Osteoblast (primary cell): ENCODE measurements at regions not wholly inside any gene's neighbourhood (a gene's known extent, or its start where the extent isn't known, plus 50 kb on each side); places are given as distances from the start of the nearest gene placed in this dataset.

Experiments
- DNase-seq: peaks from one replicate; pipeline ENCODE4 v3.0.0; 2011; ENCODE audit warnings: low spot score, mixed read lengths; ENCODE audit not compliant: insufficient read length; ENCODE audit errors: missing footprints
- H2AFZ ChIP-seq: 2 replicates; pipeline ENCODE4 v1.6.0; 2011; ENCODE audit warnings: mild to moderate bottlenecking, low read length
- H3K27ac ChIP-seq: 2 replicates; pipeline ENCODE4 v1.5.1; 2011; ENCODE audit warnings: mild to moderate bottlenecking, low read depth, low read length, moderate library complexity
- H3K27me3 ChIP-seq: 2 replicates; pipeline ENCODE4 v1.6.0; 2012; ENCODE audit warnings: mild to moderate bottlenecking, control low read depth, inconsistent platforms, low read length, moderate library complexity; ENCODE audit not compliant: insufficient read depth
- H3K36me3 ChIP-seq: 2 replicates; pipeline ENCODE4 v1.5.1; 2011; ENCODE audit warnings: mild to moderate bottlenecking, low read length, control low read depth, moderate library complexity; ENCODE audit not compliant: insufficient read depth
- H3K4me1 ChIP-seq: 2 replicates; pipeline ENCODE4 v1.5.1; 2011; ENCODE audit warnings: mild to moderate bottlenecking, low read length, control low read depth, moderate library complexity; ENCODE audit not compliant: insufficient read depth
- H3K4me2 ChIP-seq: 2 replicates; pipeline ENCODE4 v1.6.0; 2011; ENCODE audit warnings: mild to moderate bottlenecking, low read length; ENCODE audit not compliant: insufficient read depth
- H3K4me3 ChIP-seq: fragments of 200-600 bp; sonication (generic); 3 replicates; pipeline ENCODE4 v1.5.1; 2012; ENCODE audit warnings: mild to moderate bottlenecking, low read length, inconsistent platforms; ENCODE audit not compliant: insufficient read depth
- H3K79me2 ChIP-seq: 2 replicates; pipeline ENCODE4 v1.6.0; 2012; ENCODE audit warnings: mild to moderate bottlenecking, low read length, control low read depth, inconsistent platforms; ENCODE audit not compliant: insufficient read depth
- H3K9me3 ChIP-seq: 2 replicates; pipeline ENCODE4 v1.5.1; 2011; ENCODE audit warnings: low read depth, low read length, control low read depth
- H4K20me1 ChIP-seq: 2 replicates; pipeline ENCODE4 v1.6.0; 2012; ENCODE audit warnings: mild to moderate bottlenecking, low read length, control low read depth; ENCODE audit not compliant: insufficient read depth
- TF ChIP-seq, protein P1 (sequence below): IDR thresholded peaks from 2 replicates; pipeline ENCODE4 v1.5.1; 2011; ENCODE audit warnings: mild to moderate bottlenecking, low read depth, low read length, moderate library complexity; ENCODE audit errors: extremely low read depth

DNA sequence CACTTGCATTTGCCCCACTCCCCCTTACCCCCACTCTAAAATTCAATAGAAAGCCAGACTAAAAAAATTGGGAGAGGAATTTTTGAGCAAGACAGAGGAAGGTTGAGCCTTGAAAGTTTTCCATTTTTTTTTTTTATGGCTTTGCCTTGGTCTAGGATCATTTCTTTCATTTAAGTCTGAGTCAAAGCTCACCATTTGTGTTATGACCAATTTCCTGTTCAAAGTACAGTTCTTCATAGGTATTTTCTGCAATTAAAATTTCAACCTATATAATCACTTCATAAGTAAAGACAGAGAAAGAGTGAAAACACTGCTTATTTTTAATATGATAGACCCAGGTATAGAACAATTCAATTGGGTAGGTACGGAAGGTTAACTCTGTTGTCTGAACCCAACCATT, 436.6 kb upstream of the ADGRL2 start:
- Histone ChIP-seq H4K20me1 (no peaks in the 10 kb centered on the region), H3K4me3 (no peak overlapping the region), H2AFZ (no peak overlapping the region), H3K36me3 (no peaks in the 10 kb centered on the region), H3K79me2 (no peaks in the 10 kb centered on the region), H3K9me3 (no peaks in the 10 kb centered on the region), H3K4me2 (no peak overlapping the region), H3K27ac (no peak overlapping the region), H3K4me1 (no peaks in the 10 kb centered on the region), H3K27me3 (no peaks in the 10 kb centered on the region)
- DNase-seq, result no peak
- TF ChIP-seq, protein P1, sequence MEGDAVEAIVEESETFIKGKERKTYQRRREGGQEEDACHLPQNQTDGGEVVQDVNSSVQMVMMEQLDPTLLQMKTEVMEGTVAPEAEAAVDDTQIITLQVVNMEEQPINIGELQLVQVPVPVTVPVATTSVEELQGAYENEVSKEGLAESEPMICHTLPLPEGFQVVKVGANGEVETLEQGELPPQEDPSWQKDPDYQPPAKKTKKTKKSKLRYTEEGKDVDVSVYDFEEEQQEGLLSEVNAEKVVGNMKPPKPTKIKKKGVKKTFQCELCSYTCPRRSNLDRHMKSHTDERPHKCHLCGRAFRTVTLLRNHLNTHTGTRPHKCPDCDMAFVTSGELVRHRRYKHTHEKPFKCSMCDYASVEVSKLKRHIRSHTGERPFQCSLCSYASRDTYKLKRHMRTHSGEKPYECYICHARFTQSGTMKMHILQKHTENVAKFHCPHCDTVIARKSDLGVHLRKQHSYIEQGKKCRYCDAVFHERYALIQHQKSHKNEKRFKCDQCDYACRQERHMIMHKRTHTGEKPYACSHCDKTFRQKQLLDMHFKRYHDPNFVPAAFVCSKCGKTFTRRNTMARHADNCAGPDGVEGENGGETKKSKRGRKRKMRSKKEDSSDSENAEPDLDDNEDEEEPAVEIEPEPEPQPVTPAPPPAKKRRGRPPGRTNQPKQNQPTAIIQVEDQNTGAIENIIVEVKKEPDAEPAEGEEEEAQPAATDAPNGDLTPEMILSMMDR, result no peak

DNA sequence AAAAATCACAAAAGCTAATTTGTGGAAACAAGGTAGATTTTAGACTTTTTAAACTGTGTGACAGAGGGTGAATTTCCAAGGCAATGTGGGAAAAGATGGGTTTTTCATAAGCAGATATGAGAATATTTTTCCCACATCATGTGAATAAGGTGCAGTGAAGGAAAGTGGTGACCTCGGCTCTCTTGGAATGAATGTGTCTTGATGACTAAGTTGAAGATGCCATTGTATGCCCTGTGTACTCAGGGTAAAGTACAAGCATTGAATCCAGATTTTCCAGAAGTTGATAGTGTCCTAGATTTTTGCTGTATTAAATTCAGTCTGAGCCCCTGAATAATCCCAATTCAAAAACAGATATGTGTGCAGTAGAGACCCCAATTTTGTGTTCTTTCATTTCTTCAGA, 442.6 kb upstream of the ADGRL2 start:
- Histone ChIP-seq H3K27ac (no peak overlapping the region), H3K4me3 (no peak overlapping the region), H3K9me3 (no peaks in the 10 kb centered on the region), H3K27me3 (no peaks in the 10 kb centered on the region), H2AFZ (no peak overlapping the region), H3K79me2 (no peaks in the 10 kb centered on the region), H3K36me3 (no peaks in the 10 kb centered on the region), H3K4me2 (no peak overlapping the region), H4K20me1 (no peaks in the 10 kb centered on the region), H3K4me1 (no peaks in the 10 kb centered on the region)
- DNase-seq, result no peak
- TF ChIP-seq, protein P1, result no peak

DNA sequence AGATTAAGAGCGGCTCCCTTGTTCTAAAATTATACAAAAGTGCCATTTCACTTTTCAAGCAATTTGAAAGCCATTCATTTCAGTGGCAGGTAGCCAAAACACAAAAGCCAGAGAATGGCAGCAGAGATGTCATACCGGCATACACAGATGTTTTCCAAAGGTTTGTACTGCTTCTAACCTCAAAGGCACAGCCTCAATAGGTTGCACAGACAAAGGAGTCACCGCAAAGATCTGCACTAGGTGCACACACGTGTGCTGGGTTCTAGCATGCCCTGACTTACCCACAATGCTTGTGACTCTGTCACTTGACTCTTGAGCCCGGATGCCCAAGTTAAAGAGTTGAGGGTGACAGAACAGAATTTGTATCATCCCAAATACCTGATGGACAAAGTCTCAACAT, 448.9 kb upstream of the ADGRL2 start:
- Histone ChIP-seq H3K79me2 (no peaks in the 10 kb centered on the region), H3K36me3 (no peaks in the 10 kb centered on the region), H3K9me3 (peaks cover 2% of the 10 kb centered on the region), H3K4me3 (no peak overlapping the region), H2AFZ (no peak overlapping the region), H3K4me1 (no peaks in the 10 kb centered on the region), H3K27ac (no peak overlapping the region), H3K27me3 (no peaks in the 10 kb centered on the region), H4K20me1 (no peaks in the 10 kb centered on the region), H3K4me2 (no peak overlapping the region)
- TF ChIP-seq, protein P1, result no peak
- DNase-seq, result no peak

DNA sequence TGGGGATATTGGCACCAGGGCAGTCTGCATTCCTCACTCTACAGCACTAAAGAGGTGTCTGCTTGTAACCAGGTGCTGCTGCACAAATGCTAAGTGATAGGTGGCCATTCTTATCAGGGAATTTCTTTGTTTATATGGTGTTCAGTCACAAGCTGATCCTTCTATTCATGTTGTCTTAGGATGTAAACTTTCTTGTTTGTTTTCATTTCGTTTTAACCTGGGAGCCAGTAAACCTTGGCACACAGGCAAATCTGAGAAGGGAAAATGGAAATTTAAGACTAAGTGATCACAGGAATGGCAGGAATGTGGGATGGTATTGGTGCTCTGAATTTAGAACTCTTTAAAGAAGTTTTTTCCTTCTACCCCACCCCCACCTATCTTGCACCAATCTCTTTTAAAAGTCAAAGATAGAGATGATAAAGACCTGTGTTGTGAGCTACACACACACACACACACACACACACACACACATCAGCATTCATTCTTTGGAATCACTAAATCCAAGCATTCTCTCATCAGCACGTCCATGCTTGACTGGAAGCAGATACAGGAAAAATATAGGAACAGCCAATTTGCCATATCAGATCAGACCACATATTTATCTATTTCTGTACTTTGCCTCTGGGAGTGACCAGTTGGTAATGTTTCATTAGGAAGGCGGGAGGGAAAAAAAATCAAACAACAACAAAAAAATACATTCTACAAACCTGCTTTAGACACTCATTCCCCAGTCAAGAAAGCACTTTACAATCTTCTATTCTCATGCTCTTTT, 451.4 kb upstream of the ADGRL2 start:
- H3K4me2 ChIP-seq, result no peak overlapping the region
- no peak overlapping the region for H2AFZ ChIP-seq
- no peaks in the 10 kb centered on the region for H3K79me2 ChIP-seq
- H3K27ac ChIP-seq, result no peak overlapping the region
- H3K9me3 ChIP-seq, result peaks cover 2% of the 10 kb centered on the region
- no peaks in the 10 kb centered on the region for H4K20me1 ChIP-seq
- no peaks in the 10 kb centered on the region for H3K36me3 ChIP-seq
- no peaks in the 10 kb centered on the region for H3K27me3 ChIP-seq
- no peak overlapping the region for H3K4me3 ChIP-seq
- TF ChIP-seq, protein P1, result no peak
- no peak for DNase-seq
- no peaks in the 10 kb centered on the region for H3K4me1 ChIP-seq
